ENCODE measurements at regions not wholly inside any gene's neighbourhood (a gene's known extent, or its start where the extent isn't known, plus 50 kb on each side); places are given as distances from the start of the nearest gene placed in this dataset.

GRCh38 chr16:79411805-79412204, 188.7 kb downstream of the MAF start (continued):
- TF ChIP-seq ZNF518A (tag by site-specific recombination; conservative IDR thresholded peaks at IDR 0.05; ENCODE audit: low read depth) (no peak), ZNF2 (tag by site-specific recombination; IDR thresholded peaks at IDR 0.05) (no peak)

- Histone ChIP-seq H3K27ac (ENCODE audit: extremely low read depth, low read depth, low read length) (no peak overlapping the region), H3K4me3 (ENCODE audit: low read depth, low read length) (no peak overlapping the region), H3K9me3 (ENCODE audit: control insufficient read depth, insufficient read depth, low read depth, low read length) (no peaks in the 10 kb centered on the region), H3K4me1 (ENCODE audit: control insufficient read depth, insufficient read depth, low read length) (no peaks in the 10 kb centered on the region), H3K36me3 (ENCODE audit: control insufficient read depth in 2 of 2, insufficient read depth in 1 of 2, low read length in 2 of 2) (no peaks in the 10 kb centered on the region)
- TF ChIP-seq SP2 (tag by site-specific recombination; IDR thresholded peaks at IDR 0.05) (no peak), ZBTB44 (tag by site-specific recombination; IDR thresholded peaks at IDR 0.05) (no peak), ZNF791 (tag by site-specific recombination; IDR thresholded peaks at IDR 0.05) (no peak), KLF16 (tag by site-specific recombination; IDR thresholded peaks at IDR 0.05) (no peak), BCL11A (tag by site-specific recombination; IDR thresholded peaks at IDR 0.05; ENCODE audit: low read depth) (no peak), ZNF843 (tag by site-specific recombination; IDR thresholded peaks at IDR 0.05) (no peak), ZNF391 (tag by site-specific recombination; IDR thresholded peaks at IDR 0.05; ENCODE audit: borderline replicate concordance, low read depth) (no peak)
- POLR2A ChIA-PET, result no interaction called here
- CTCF ChIA-PET, result no interaction called here
Observed at GRCh38 chr16:79411357-79411756, 189.2 kb downstream of the MAF start.

- CTCF ChIA-PET, result interaction anchor here (0.6 kb wide), 1 partner anchor 157 kb away, joined by 3 read pairs; no protein-coding TSS in a partner anchor
Observed at GRCh38 chr16:79409978-79410377, 190.6 kb downstream of the MAF start.

More at GRCh38 chr16:79409978-79410377, 190.6 kb downstream of the MAF start:
- H3K27ac ChIP-seq (ENCODE audit: extremely low read depth, low read depth, low read length), result no peak overlapping the region
- POLR2A ChIA-PET, result no interaction called here
- TF ChIP-seq ZNF404 (tag by site-specific recombination; IDR thresholded peaks at IDR 0.05) (no peak), YY2 (tag by site-specific recombination; IDR thresholded peaks at IDR 0.05) (no peak), REPIN1 (tag by site-specific recombination; IDR thresholded peaks at IDR 0.05; ENCODE audit: low read depth) (no peak), KLF1 (tag by site-specific recombination; IDR thresholded peaks at IDR 0.05) (no peak), PRDM2 (tag by site-specific recombination; IDR thresholded peaks at IDR 0.05; ENCODE audit: borderline replicate concordance) (no peak), ZNF639 (tag by site-specific recombination; IDR thresholded peaks at IDR 0.05) (no peak), ZNF654 (tag by site-specific recombination; IDR thresholded peaks at IDR 0.05; ENCODE audit: low read depth) (no peak), SP2 (tag by site-specific recombination; IDR thresholded peaks at IDR 0.05) (no peak), ZNF747 (tag by site-specific recombination; IDR thresholded peaks at IDR 0.05) (no peak), HOXC10 (CRISPR knock-in tag; IDR thresholded peaks at IDR 0.05) (no peak), SETDB1 (IDR thresholded peaks at IDR 0.05; ENCODE audit: insufficient read length, low read length) (no peak), ZNF623 (tag by site-specific recombination; IDR thresholded peaks at IDR 0.05) (no peak)
- no peak overlapping the region for H3K4me3 ChIP-seq (ENCODE audit: low read depth, low read length)
- no peaks in the 10 kb centered on the region for H3K36me3 ChIP-seq (ENCODE audit: control insufficient read depth in 2 of 2, insufficient read depth in 1 of 2, low read length in 2 of 2)
- H3K4me1 ChIP-seq (ENCODE audit: control insufficient read depth, insufficient read depth, low read length), result no peaks in the 10 kb centered on the region
- no peaks in the 10 kb centered on the region for H3K9me3 ChIP-seq (ENCODE audit: control insufficient read depth, insufficient read depth, low read depth, low read length)

All from HEK293 (cell line).